ENCODE measurements at regions not wholly inside any gene's neighbourhood (a gene's known extent, or its start where the extent isn't known, plus 50 kb on each side); places are given as distances from the start of the nearest gene placed in this dataset.

GRCh38 chr2:38450509-38450908 lies 73.4 kb upstream of the ATL2 start:
- TF ChIP-seq SP1 (IDR thresholded peaks at IDR 0.05) (no peak), CTBP1 (IDR thresholded peaks at IDR 0.05; ENCODE audit: borderline replicate concordance) (no peak)

Data from HEK293T (cell line).